Neural cell (in vitro differentiated cells): ENCODE measurements at regions not wholly inside any gene's neighbourhood (a gene's known extent, or its start where the extent isn't known, plus 50 kb on each side); places are given as distances from the start of the nearest gene placed in this dataset.

ENCODE experiments used
- EP300 ChIP-seq: fragments of 450-650 bp; conservative IDR thresholded peaks from 2 replicates; pipeline ENCODE4 v1.6.1; 2014; ENCODE audit warnings: antibody characterized with exemption, mild to moderate bottlenecking, moderate library complexity; ENCODE audit not compliant: poor library complexity, severe bottlenecking
- POLR2AphosphoS5 ChIP-seq: IDR thresholded peaks from 2 replicates; pipeline ENCODE4 v1.6.1; 2012
- RAD21 ChIP-seq: fragments of 450-650 bp; conservative IDR thresholded peaks from 2 replicates; pipeline ENCODE4 v1.6.1; 2014; ENCODE audit warnings: antibody characterized with exemption, mild to moderate bottlenecking, moderate library complexity
- TAF1 ChIP-seq: IDR thresholded peaks from 2 replicates; pipeline ENCODE4 v1.6.1; 2012; ENCODE audit warnings: low read depth
- TF ChIP-seq, protein P1 (sequence below): fragments of 450-650 bp; IDR thresholded peaks from 2 replicates; pipeline ENCODE4 v1.5.1; 2014; ENCODE audit warnings: antibody characterized with exemption, mild to moderate bottlenecking, moderate library complexity; ENCODE audit not compliant: poor library complexity, severe bottlenecking
- TF ChIP-seq, protein P2 (sequence below): IDR thresholded peaks from 2 replicates; pipeline ENCODE4 v1.6.1; 2012; ENCODE audit warnings: borderline replicate concordance

DNA sequence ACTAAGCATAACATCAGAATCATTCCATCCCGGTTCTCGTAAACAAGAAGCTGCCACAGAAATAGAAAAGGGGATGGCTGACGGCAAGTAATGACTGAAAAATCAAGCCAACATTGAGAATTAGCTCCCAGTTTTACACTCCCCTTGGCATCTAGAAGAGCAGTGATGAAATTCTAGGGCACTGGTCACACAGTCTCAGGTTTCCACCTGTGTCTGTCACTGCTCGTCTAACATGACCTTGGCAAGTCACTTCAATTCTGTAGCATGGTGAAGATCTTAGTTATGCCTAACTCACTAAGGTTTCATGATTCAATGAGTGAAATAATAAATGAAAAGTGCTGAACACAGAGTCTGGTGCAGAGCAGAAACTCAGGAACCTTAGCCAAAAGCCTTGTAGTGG lies 272.3 kb upstream of the ARRDC4 start:
- TF ChIP-seq, protein P1, sequence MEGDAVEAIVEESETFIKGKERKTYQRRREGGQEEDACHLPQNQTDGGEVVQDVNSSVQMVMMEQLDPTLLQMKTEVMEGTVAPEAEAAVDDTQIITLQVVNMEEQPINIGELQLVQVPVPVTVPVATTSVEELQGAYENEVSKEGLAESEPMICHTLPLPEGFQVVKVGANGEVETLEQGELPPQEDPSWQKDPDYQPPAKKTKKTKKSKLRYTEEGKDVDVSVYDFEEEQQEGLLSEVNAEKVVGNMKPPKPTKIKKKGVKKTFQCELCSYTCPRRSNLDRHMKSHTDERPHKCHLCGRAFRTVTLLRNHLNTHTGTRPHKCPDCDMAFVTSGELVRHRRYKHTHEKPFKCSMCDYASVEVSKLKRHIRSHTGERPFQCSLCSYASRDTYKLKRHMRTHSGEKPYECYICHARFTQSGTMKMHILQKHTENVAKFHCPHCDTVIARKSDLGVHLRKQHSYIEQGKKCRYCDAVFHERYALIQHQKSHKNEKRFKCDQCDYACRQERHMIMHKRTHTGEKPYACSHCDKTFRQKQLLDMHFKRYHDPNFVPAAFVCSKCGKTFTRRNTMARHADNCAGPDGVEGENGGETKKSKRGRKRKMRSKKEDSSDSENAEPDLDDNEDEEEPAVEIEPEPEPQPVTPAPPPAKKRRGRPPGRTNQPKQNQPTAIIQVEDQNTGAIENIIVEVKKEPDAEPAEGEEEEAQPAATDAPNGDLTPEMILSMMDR, result no peak
- TF ChIP-seq, protein P2, sequence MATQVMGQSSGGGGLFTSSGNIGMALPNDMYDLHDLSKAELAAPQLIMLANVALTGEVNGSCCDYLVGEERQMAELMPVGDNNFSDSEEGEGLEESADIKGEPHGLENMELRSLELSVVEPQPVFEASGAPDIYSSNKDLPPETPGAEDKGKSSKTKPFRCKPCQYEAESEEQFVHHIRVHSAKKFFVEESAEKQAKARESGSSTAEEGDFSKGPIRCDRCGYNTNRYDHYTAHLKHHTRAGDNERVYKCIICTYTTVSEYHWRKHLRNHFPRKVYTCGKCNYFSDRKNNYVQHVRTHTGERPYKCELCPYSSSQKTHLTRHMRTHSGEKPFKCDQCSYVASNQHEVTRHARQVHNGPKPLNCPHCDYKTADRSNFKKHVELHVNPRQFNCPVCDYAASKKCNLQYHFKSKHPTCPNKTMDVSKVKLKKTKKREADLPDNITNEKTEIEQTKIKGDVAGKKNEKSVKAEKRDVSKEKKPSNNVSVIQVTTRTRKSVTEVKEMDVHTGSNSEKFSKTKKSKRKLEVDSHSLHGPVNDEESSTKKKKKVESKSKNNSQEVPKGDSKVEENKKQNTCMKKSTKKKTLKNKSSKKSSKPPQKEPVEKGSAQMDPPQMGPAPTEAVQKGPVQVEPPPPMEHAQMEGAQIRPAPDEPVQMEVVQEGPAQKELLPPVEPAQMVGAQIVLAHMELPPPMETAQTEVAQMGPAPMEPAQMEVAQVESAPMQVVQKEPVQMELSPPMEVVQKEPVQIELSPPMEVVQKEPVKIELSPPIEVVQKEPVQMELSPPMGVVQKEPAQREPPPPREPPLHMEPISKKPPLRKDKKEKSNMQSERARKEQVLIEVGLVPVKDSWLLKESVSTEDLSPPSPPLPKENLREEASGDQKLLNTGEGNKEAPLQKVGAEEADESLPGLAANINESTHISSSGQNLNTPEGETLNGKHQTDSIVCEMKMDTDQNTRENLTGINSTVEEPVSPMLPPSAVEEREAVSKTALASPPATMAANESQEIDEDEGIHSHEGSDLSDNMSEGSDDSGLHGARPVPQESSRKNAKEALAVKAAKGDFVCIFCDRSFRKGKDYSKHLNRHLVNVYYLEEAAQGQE, result no peak
- TF ChIP-seq EP300, result no peak
- no peak for TF ChIP-seq RAD21
- no peak for TF ChIP-seq POLR2AphosphoS5
- TF ChIP-seq TAF1, result no peak
